GM18508 (cell line): ENCODE measurements at regions not wholly inside any gene's neighbourhood (a gene's known extent, or its start where the extent isn't known, plus 50 kb on each side); places are given as distances from the start of the nearest gene placed in this dataset.
"Not testable (repeated sequence)": the region's sequence is repeated elsewhere in the genome, so short reads cannot be mapped to it uniquely, and the experiment has no call there.

ENCODE experiments used
- ATAC-seq: cut with Tn5 transposase; IDR thresholded peaks from one replicate; pipeline ENCODE4 v1.9.1; 2021; ENCODE audit warnings: moderate number of reproducible peaks; ENCODE audit not compliant: insufficient read depth, unreplicated experiment

DNA sequence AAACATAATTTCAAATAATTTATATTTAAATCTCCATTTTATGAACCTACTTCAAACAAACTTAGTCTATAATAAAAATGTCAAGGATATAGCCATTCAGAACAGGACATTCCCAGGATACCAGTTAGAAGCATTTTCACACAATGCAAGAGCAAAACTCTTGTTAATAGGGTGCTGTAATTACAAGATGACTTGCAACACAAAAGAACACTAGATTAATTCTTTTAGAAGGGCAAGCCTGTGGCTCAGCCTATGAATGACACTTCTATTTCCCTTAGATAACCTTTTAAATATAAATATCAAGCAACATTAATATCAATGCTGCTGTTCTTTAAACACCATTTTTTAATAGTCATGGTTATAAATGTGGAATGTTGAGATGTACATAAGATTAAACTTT lies 157.9 kb upstream of the SCN7A start:
- no peak for ATAC-seq

DNA sequence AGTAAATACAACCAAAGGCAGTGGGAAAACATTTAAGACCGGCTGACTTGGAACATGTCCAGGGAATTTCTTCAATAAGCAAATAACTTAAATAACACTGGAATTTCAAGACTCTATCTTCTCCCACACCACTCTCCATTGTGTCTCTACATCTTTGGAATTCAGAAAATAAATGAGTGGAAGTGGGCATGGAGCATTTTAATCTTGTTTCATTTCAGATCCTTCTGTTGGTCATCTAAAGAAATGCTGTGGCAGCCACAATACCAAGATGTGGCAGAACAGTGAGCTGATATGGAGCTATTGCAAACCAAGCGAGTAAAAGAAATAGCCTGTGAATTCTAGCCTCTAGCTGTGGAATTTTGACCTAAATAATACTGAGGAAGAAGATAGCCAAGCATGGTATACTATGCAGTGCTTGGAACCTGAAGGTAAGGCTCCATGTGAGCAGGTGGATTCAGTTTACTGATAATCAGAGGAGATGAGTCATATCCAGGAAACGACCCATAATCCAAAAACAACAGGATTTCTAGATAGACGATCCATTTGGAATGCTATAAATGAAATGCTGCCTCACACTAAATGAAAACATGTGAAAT lies 157.1 kb upstream of the SCN7A start:
- ATAC-seq = no peak

DNA sequence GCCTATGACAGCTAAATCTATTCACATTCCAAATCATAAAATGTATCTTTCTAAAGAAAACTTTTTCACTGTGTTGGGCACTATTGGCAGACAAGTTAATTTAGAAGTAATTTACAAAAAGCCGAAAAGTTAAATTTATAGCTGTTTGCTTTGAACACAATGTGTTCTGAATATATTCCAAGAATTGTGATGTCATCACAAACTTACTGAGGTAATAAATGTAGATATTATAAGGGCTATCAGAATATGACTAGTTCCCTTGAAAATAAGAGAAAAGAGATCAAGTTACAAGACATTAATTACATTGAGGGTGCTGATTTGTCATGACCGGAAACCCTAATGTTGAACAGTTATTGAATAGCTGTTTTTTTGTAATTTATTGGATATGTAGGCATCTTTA lies 153.9 kb upstream of the SCN7A start:
- ATAC-seq = no peak

DNA sequence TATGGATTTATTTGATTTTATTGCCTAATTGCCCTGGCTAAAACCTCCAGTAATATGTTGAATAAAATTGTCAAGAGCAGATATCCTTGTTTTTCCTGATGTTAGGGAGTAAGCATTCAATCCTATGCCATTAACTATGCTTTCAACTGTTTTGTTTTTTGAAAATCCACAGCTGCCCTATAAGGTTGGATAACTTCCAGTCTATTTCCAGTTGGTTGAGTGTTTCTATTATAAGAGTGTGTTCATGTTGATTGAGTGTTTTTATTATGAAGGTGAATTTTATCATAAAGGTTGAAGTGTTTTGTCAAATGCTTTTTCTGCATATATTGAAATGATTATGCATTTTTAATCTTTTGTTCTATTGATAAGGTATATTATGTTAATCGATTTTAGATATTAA lies 149.9 kb upstream of the SCN7A start:
- ATAC-seq = no peak

DNA sequence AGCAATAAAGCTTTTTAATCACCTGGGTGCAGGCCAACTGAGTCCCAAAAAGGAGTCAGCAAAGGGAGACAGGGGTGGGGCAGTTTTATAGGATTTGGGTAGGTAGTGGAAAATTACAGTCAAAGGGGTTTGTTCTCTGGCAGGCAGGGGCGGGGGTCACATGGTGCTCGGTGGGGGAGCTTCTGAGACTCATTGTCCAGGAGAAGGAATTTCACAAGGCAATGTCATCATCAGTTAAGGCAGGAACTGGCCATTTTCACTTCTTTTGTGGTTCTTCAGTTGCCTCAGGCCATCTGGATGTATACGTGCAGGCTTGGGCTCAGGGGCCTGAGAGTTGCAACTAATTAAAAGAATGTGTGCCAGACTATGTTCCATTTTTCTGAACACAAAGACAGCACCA lies 147.5 kb upstream of the SCN7A start:
- ATAC-seq = not testable (repeated sequence)

DNA sequence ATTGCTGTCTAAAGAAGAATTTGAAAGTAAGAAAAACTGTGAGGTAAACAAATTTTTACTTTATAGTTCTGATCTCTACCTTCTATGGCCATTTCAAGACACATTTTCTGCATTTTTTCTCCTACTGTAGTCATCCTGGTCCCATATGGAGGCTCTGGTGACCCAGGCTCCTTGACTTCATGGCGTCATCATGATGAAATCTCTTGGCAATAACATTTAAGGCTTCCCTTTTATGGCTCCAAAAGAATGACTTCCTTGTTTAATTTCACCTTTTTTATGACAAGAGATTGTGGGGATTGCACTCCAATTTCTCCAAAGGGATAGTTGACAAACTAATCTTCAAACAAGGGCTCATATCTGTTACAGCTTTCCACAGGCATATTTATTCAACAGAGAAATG lies 143.0 kb upstream of the SCN7A start:
- ATAC-seq = no peak

DNA sequence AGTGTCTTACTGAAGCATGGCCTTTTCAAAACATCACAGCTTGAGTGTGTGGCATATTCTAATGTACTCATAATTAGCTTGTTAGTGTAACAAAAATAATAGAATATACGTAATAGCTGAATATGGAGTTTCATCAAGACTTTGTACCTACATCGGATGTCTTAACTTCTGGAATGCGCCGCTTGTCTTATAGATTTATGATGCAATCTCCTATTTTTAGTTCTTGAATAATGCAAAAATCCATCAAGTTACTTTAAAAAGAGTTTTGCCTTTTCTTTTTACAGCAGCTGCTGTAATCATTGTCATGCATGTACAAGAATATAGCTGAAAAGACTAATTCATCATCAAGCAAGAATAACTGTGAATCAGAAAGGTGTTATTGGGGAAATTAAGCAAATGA lies 140.7 kb upstream of the SCN7A start:
- ATAC-seq = no peak

DNA sequence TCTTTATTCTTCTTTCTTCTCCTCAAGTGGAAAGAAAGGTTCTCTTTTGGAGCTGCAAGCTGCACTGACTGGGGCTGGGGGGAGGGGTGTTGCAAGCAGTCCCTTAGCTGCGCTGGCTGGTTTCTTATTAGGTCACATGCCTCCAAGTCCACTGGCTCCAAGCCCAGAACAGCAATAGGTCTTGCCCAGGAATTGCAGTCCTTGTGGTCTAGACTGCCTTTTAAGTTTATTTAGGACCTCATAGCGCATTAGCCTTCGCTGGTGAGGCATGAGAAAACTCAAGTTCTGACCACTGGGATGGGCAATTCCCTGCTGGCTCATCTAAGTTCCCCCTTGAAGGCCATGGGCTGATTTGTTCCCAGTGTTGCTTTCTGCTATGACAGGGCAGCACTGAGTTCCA lies 138.6 kb upstream of the SCN7A start:
- no peak for ATAC-seq

DNA sequence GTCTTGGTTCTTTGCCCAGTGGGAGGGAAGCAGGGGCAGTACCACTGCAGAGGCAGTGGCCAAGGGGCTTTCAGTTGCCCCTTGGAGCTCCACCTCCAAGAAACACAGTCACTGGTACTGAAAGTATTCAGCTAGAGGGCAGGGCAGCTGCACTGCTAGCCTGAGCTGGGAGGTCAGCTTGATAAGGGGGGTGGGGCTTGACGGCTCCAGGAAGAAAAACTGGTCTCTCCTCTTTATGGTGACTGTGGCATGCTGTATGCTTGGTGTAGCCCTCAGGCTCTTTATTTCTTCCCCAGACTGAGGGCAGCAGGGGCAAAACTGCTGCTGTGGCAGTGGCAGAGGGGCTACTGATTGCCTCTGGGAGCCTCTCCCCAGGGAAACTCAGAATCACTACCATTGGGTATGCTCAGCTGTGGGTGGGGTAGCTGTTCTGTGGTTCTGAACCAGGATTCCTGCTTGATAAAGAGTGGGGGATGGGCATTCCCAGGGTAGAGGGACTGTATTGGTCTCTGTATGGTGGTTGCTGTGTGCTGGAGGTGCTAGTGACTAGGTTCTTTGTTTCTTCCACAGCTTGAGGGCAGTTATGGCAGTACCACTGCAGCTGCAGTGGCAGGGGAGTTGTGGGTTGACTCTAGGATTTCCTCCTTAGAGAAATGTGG lies 134.6 kb upstream of the SCN7A start:
- no peak for ATAC-seq

DNA sequence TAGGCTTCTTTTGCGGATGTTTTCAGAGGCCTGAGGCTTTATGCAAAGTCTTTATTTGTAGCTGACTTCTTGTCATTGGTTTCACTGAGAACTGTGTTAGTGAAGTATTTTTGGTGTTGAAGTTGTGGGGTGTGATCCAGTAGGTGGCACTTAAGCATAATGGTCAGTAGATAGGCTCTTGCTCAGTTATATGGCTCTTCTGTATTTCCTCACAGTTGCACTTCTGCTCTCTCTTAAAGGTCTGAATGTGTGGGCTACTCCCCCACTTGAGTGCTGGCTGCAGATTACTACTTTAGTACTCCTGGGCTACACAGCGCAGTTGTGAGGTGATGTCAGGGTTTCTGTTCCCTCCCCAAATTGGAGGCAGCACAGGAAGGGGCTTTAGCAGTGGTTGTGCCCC lies 133.8 kb upstream of the SCN7A start:
- no peak for ATAC-seq

DNA sequence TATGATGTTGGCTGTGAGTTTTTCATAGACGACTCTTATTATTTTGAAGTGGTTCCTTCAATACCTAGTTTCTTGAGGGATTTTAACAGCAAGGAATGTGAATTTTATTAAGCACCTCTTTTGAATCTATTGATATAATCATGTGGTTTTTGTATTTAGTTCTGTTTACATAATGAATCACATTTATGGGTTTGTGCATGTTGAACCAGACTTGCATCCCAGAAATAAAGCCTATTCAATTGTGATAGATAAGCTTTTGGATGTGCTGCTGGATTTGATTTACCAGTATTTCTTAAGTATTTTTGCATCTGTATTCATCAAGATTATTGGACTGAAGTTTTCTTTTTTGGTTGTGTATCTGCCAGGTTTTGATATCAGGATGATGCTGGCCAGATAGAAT lies 131.6 kb upstream of the SCN7A start:
- no peak for ATAC-seq

DNA sequence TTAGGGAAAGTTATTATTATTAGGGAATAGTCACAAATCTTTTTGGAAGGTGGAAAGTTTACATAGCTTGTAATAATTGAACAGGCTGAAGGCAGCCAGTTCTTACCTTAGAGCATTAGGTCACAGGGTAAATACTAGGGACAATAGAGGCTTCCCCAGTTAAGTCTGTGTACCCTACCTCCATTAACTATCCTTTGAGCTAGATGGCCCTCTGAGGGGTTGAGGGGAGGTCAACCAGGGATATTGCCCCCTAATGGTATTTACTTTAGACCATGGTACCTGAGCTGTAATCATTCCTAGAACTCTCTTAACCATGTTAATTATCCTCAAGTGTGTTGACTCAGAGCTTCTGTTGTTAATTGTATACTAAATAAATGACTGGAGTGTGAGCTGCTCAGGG lies 120.5 kb upstream of the SCN7A start:
- ATAC-seq = no peak

DNA sequence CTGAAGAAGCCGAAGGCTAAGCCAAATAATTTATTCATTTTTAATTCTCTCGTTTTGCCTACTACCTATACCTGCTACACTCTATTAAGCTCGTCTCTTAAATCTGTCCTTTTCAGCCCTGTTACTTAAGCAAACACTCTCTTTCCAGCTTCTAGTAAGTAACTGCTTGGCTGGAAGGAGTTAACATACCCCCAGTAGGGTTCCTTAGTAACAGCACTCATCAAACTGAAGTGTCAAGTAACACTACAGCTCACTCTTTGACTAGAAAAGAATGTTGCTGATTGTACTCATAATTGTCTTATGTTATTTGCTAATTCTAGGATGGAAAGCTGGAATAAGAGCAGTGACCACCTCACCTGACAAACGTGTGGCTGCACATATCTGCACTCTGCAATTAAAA lies 120.0 kb upstream of the SCN7A start:
- no peak for ATAC-seq

DNA sequence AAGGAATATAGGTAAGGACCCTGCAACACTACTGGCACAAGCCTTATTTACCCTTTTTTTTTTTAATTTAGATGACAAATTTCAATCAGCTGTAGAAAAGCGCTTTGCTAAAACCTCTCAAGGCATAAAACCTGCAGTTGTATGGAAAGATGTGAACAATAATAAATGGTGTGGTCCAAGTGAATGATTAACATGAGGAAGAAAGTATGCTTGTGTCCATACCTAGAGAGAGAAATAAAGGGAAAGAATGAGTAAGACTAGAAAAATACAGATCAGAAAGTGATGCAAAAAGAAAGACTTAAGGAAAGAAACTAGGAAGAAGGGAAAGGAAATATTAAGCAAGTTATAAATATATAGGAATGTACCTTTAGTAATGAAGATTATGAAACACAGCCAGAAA lies 119.2 kb upstream of the SCN7A start:
- ATAC-seq = no peak

DNA sequence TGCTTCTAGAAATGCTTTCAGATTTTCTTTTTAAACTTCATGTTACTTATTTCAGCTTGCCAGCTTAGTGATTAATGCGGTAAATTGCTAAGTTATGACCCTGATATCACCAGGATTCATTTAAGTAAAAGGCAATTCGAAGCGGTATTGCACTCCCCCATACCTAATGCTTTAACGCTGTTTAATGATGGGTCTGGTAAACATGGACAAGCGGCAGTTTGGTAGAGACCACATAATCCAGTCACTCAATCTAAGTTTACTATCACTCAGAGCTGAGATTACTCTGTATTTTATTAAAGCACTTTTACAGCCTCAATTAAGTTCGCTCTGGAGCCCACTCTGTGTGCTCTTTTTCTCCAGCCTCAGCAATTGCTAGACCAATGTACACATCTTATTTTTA lies 118.2 kb upstream of the SCN7A start:
- ATAC-seq = no peak

DNA sequence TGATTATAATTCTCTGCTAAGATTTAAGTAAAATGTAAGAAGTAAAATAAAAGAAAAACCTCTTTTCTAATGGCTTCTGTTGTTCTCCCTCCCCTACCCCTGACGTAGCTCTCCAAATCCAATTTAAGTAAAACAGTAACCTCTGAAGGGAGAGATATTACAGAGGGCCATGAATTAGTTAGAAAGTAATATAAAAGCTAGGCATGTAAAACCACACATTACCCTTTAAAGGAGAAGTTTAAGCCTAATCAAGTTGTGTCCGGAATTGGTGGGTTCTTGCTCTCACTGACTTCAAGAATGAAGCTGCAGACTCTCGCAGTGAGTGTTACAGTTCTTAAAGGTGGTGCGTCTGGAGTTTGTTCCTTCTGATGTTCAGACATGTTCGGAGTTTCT lies 116.9 kb upstream of the SCN7A start:
- no peak for ATAC-seq

DNA sequence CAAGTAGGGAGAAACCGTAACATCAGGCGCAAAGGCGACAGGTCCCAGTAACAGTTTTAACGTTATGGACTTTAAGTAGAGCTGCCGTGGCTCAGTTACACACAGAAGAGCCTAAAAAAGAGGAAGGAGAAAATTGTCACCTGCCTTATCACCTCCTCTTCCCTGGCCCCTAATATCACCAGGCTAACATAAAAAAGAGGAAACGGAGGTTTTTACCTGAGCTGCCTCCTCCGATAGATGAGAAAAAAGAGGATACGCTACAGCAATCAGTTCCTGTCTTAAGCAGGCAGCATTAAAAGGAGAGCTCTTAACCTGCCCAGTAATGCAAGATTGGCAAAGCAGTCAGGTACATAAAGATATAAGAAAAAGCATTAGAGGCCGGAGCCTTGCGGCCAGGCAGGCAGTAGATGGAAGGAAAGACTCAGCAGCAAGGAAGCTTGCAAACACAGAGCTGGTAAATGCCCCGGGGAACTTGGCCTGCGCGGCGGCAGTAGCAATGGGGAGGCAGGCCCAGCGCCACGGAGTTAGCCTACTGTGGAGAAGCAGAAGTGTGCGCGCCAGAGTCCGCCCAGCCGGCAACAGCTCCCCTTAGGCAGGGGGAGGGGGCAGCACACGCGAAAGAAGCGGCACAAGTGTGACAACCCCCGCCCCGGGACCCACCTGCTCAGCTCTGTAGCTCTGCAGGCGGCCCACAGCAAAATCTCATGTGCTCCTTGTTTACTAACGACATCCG lies 116.3 kb upstream of the SCN7A start:
- ATAC-seq = no peak

DNA sequence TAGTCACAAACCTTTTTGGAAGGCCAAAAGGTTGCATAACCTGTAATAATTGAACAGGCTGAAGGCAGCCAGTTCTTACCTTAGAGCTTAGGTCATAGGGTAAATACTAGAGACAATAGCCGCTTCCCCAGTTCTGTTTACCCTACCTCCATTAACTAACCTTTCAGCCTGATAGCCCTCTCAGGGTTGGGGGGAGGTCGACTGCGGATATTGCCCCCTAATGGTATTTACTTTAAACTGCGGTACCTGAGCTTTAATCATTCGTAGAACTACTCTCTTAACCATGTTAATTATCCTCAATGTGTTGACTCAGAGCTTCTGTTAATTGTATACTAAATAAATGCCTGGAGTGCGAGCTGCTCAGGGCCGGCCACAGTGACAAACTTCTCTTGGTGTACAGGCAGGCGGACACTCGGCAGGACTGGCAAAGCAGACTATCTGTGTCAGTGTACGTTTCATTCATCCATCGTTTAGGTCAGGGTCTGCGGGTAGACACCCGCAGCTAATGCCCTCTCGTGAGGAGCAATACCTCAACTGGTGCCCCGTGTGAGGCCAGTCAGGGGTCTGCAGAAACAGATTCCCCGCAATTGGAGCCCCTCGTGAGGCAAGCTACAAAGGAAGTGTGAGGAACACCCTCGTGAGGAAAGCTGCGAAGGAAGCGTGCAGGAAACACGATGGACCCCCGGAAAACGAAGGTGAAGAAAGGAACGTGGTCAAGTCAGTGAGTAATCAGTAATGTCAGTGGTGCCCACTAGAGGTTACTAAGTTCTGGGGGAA lies 115.3 kb upstream of the SCN7A start:
- no peak for ATAC-seq

DNA sequence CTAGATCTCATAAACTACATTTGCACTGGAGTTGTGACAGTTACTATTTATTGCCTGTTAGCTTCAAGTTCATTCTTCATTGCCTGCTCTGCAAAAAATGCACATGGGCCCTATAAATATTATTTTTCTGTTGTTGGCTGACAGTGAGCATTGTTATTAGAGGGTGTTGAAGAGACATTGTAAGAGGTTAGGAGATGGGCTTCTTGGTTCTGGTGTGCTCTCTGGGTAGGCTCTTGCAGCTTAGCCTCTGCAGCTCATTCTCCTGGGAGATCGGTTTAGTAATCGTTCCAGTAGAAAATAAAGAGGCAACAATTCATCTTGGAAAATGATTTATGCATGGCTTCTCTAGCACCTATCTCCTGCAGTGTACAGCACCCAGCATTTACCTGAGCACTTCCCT lies 113.8 kb upstream of the SCN7A start:
- no peak for ATAC-seq

DNA sequence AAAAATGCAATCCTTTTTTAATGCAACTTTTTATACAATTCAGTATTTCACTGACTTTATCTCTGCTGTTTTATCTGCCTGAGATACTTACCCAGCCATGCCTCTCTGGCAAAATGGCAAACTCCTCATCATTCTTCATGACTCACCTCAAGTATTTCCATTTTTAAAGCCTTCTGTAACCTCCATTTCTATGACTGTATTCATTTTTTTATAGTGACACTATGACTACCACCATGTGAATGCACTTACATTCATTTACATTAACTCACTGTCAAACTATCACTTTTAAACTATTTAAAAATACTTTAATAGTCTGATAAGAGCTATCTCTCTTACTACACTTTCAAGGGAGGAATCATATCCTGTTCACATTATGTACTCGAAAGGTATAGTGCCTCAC lies 99.4 kb upstream of the SCN7A start:
- no peak for ATAC-seq

DNA sequence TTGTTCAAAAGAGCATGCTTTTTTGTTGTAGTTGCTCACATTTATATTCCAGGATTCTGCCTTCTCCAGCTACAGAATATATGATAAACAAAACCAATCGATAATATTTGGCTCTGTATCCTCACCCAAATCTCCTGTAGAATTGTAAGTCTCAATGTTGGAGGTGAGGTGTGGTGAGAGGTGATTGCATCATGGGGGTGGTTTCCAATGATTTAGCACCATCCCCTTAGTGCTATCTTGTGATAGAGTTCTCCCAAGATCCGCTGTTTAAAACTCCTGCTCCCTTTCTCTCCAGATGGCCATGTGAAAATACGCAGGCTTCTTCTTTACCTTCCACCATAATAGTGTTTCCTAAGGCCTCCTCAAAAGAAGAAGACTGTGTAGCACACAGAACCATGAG lies 98.7 kb upstream of the SCN7A start:
- ATAC-seq = no peak
